ENCODE measurements at regions not wholly inside any gene's neighbourhood (a gene's known extent, or its start where the extent isn't known, plus 50 kb on each side); places are given as distances from the start of the nearest gene placed in this dataset.

DNA sequence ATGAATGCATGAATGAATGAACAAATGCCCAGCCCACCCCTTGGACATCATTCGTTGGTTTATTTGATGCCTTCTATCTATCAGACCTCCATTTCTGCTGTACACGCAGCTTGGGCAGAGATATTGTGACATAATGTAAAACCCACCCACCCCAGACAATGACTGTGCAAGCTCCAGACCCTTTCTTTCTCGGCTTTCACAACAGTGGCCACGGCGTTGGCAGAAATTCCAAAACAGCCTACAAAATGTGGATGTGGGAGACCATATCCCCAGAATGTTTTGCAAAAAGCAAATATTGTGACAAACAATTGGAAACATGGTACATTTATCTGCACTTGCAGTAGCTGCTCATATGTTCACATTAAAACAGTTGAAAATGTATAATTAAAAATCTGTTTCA, 162.0 kb upstream of the MAFB start:
- H3K4me1 Mint-ChIP-seq (ENCODE audit: low read depth): no peaks in the 10 kb centered on the region
- H3K27me3 Mint-ChIP-seq (ENCODE audit: insufficient read depth): no peaks in the 10 kb centered on the region
- intact Hi-C loops (cut with micrococcal nuclease): no loop called here
- H3K4me3 Mint-ChIP-seq: no peak overlapping the region
- H3K27ac Mint-ChIP-seq: no peak overlapping the region
- no peak for DNase-seq (ENCODE audit: low spot score)
- H3K9me3 Mint-ChIP-seq: no peaks in the 10 kb centered on the region
- H3K36me3 Mint-ChIP-seq (ENCODE audit: low read depth): no peaks in the 10 kb centered on the region

GRCh38 chr20:40855269-40855668, 166.2 kb upstream of the MAFB start:
- Mint-ChIP-seq H3K4me3 (no peak overlapping the region), H3K36me3 (ENCODE audit: low read depth) (no peaks in the 10 kb centered on the region), H3K4me1 (ENCODE audit: low read depth) (no peaks in the 10 kb centered on the region), H3K27me3 (ENCODE audit: insufficient read depth) (peaks cover 2% of the 10 kb centered on the region), H3K27ac (no peak overlapping the region), H3K9me3 (no peaks in the 10 kb centered on the region)
- intact Hi-C loops (cut with micrococcal nuclease): no loop called here
- no peak for DNase-seq (ENCODE audit: low spot score)

- Mint-ChIP-seq H3K27me3 (ENCODE audit: insufficient read depth) (peaks cover 2% of the 10 kb centered on the region), H3K9me3 (no peaks in the 10 kb centered on the region), H3K4me1 (ENCODE audit: low read depth) (no peaks in the 10 kb centered on the region), H3K4me3 (no peak overlapping the region), H3K36me3 (ENCODE audit: low read depth) (no peaks in the 10 kb centered on the region), H3K27ac (no peak overlapping the region)
- no peak for DNase-seq (ENCODE audit: low spot score)
- intact Hi-C loops (cut with micrococcal nuclease): no loop called here
Measured at GRCh38 chr20:40856653-40857052, 167.6 kb upstream of the MAFB start.

DNA sequence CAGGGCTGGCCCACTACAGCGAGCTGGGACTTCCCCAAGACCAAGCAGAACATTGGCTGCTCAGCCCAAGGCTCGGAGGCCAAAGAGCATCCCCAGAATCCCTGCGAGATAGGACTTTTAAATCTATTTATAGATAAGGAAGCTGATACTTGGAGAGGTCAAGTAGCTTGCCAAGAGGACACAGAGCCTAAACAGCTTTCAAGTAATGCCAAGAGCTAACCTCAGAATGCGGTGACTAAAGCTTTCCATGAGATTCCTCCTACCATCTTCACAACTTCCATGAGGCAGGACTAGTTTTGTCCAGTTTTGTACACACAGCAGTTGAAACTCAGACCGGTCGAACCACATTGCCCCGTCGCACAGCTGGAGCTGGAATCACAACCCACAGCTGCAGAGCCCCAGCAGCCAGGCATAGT, 168.1 kb upstream of the TOP1 start:
- H3K4me1 Mint-ChIP-seq (ENCODE audit: low read depth): no peaks in the 10 kb centered on the region
- no peak overlapping the region for H3K27ac Mint-ChIP-seq
- H3K27me3 Mint-ChIP-seq (ENCODE audit: insufficient read depth): peaks cover 2% of the 10 kb centered on the region
- no peak overlapping the region for H3K4me3 Mint-ChIP-seq
- H3K36me3 Mint-ChIP-seq (ENCODE audit: low read depth): no peaks in the 10 kb centered on the region
- DNase-seq (ENCODE audit: low spot score): no peak
- no peaks in the 10 kb centered on the region for H3K9me3 Mint-ChIP-seq
- intact Hi-C loops (cut with micrococcal nuclease): no loop called here

- H3K27me3 Mint-ChIP-seq (ENCODE audit: insufficient read depth): peaks cover 2% of the 10 kb centered on the region
- H3K27ac Mint-ChIP-seq: no peak overlapping the region
- no peak overlapping the region for H3K4me3 Mint-ChIP-seq
- H3K36me3 Mint-ChIP-seq (ENCODE audit: low read depth): no peaks in the 10 kb centered on the region
- H3K4me1 Mint-ChIP-seq (ENCODE audit: low read depth): no peaks in the 10 kb centered on the region
- DNase-seq (ENCODE audit: low spot score): no peak
- H3K9me3 Mint-ChIP-seq: no peaks in the 10 kb centered on the region
- intact Hi-C loops (cut with micrococcal nuclease): no loop called here
Measured at GRCh38 chr20:40861427-40862008, 167.1 kb upstream of the TOP1 start.

DNA sequence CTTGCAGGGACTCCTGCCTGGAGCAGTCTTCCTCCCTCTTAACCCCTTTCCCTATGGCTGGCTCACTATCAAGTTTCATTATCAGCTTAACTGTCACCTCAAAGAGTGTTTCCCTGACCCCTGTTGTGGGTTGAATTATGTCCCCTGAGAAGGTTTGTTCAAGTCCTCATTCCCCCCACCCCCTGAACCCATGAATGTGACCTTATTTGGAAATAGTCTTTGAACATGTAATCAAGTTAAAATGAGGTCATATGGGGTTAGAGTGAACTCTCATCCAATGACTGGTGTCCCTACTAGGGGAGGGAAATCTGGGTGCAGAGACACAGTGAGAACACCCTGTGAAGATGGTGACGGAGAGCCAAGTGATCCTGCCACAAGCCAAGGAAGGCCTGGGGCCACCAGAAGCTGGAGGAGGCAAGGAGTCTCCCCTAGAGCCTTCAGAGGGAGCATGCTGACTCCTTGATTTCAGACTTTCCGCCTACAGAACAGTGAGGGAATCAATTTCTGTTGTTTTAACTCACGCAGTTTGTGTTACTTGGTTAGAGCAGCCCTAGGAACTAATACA, 165.2 kb upstream of the TOP1 start:
- no peaks in the 10 kb centered on the region for H3K4me1 Mint-ChIP-seq (ENCODE audit: low read depth)
- H3K27me3 Mint-ChIP-seq (ENCODE audit: insufficient read depth): no peaks in the 10 kb centered on the region
- H3K27ac Mint-ChIP-seq: no peak overlapping the region

DNA sequence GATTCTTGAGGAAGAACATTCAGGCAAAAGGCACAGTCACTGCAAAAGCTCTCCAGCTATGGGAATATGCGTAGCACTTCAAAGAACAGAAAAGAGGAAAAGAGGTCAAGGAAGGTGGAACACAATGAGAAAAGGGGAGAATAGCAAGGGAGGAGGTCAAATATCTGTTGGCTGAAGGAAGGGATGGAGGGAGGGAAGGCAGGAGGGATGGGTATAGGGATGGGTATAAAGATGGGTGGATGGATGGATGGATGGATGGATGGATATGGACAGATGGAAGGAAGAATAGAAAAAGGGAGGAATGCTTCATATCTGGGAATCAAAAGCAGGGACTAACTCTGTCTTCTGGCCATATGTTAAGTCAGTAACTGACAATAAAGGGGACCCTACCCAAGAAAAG, 164.2 kb upstream of the TOP1 start:
- Mint-ChIP-seq H3K27me3 (ENCODE audit: insufficient read depth) (no peaks in the 10 kb centered on the region), H3K36me3 (ENCODE audit: low read depth) (no peaks in the 10 kb centered on the region), H3K27ac (no peak overlapping the region), H3K4me1 (ENCODE audit: low read depth) (no peaks in the 10 kb centered on the region), H3K4me3 (no peak overlapping the region), H3K9me3 (no peaks in the 10 kb centered on the region)
- no peak for DNase-seq (ENCODE audit: low spot score)
- intact Hi-C loops (cut with micrococcal nuclease): no loop called here

More for the DNA sequence above, 165.2 kb upstream of the TOP1 start:
- Mint-ChIP-seq H3K36me3 (ENCODE audit: low read depth) (no peaks in the 10 kb centered on the region), H3K9me3 (no peaks in the 10 kb centered on the region), H3K4me3 (no peak overlapping the region)
- intact Hi-C loops (cut with micrococcal nuclease): no loop called here
- no peak for DNase-seq (ENCODE audit: low spot score)

DNA sequence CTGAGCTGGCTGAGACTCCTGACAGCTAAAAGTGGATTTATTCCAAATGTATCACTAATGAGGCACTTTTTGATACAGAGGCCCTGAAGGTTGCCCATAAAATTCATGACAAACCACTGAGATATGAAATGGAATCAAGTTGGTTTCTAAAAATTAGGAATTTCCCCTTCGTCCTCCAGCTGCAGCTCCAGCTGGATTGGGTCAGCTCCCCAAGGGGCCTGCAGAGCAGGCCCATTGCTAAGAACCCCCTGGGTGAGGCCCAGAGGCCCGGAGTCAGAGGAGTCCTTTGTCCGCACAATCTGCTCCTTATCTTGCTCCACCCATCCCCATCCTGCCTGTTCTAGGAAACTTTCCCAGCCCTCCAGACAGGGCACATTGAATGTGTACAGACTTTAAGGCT, 163.5 kb upstream of the TOP1 start:
- Mint-ChIP-seq H3K27me3 (ENCODE audit: insufficient read depth) (no peaks in the 10 kb centered on the region), H3K4me3 (no peak overlapping the region), H3K36me3 (ENCODE audit: low read depth) (no peaks in the 10 kb centered on the region), H3K4me1 (ENCODE audit: low read depth) (no peaks in the 10 kb centered on the region), H3K27ac (no peak overlapping the region), H3K9me3 (no peaks in the 10 kb centered on the region)
- DNase-seq (ENCODE audit: low spot score): no peak
- intact Hi-C loops (cut with micrococcal nuclease): no loop called here

GRCh38 chr20:40866056-40866455, 162.6 kb upstream of the TOP1 start:
- Mint-ChIP-seq H3K27me3 (ENCODE audit: insufficient read depth) (no peaks in the 10 kb centered on the region), H3K9me3 (no peaks in the 10 kb centered on the region), H3K4me1 (ENCODE audit: low read depth) (no peaks in the 10 kb centered on the region), H3K4me3 (no peak overlapping the region), H3K36me3 (ENCODE audit: low read depth) (no peaks in the 10 kb centered on the region), H3K27ac (no peak overlapping the region)
- intact Hi-C loops (cut with micrococcal nuclease): no loop called here
- no peak for DNase-seq (ENCODE audit: low spot score)

- intact Hi-C loops (cut with micrococcal nuclease): no loop called here
- no peaks in the 10 kb centered on the region for H3K4me1 Mint-ChIP-seq (ENCODE audit: low read depth)
- no peaks in the 10 kb centered on the region for H3K27me3 Mint-ChIP-seq (ENCODE audit: insufficient read depth)
- H3K36me3 Mint-ChIP-seq (ENCODE audit: low read depth): no peaks in the 10 kb centered on the region
- no peak overlapping the region for H3K4me3 Mint-ChIP-seq
- DNase-seq (ENCODE audit: low spot score): no peak
- H3K9me3 Mint-ChIP-seq: no peaks in the 10 kb centered on the region
- no peak overlapping the region for H3K27ac Mint-ChIP-seq
Measured at GRCh38 chr20:40868551-40869217, 159.9 kb upstream of the TOP1 start.

GRCh38 chr20:40869218-40870147, 159.1 kb upstream of the TOP1 start:
- H3K27ac Mint-ChIP-seq: no peak overlapping the region
- no peak overlapping the region for H3K4me3 Mint-ChIP-seq
- no peaks in the 10 kb centered on the region for H3K36me3 Mint-ChIP-seq (ENCODE audit: low read depth)
- no peaks in the 10 kb centered on the region for H3K27me3 Mint-ChIP-seq (ENCODE audit: insufficient read depth)
- H3K9me3 Mint-ChIP-seq: no peaks in the 10 kb centered on the region
- H3K4me1 Mint-ChIP-seq (ENCODE audit: low read depth): no peaks in the 10 kb centered on the region
- DNase-seq (ENCODE audit: low spot score): no peak
- intact Hi-C loops (cut with micrococcal nuclease): no loop called here

DNA sequence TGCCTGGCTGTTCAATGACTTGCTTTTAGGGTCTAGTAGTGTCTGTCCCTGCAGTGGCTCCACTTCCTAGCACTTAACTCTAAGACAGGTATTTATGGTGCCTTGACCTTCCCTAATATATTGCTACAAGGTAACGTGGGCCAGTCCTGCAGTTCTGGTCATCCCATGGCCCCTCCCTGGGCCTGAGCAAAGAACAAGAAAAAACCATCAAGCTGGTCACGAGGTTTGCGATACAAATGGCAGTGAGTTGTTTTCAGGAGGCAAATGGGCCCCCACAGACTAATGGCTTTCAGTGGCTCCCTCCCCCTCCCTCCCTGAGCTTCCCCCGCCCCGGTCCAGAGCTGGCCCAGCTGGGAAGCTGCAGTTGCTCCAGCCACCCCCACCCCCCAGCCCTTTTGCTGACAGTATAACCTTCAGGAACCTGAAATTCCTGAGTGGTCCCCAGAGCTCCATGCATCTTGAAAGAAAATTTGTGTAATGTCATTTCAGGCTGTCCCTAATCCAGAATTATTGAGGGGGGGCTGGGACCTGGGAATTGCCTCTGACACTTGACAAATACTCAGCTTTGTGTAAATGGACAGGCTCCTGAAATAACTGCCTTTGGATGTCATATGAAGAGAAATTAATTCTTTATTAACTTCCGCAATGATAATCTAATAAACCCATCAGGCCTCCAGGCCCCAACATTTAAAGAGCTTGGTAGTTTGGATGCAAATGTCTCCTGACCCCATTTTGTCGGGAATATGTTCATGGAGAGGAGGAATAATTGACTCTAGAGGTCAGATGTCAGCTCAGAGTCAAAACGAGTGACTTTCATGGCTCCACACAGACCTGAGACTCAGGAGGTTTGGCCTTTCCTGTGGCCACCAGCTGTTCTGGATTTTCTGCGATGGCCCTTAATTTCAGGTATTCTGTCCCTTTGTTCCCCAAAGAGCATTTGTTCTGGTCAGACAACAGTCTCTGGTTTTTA, 153.2 kb upstream of the TOP1 start:
- Mint-ChIP-seq H3K27ac (no peak overlapping the region), H3K4me1 (ENCODE audit: low read depth) (peaks cover under 1% of the 10 kb centered on the region), H3K4me3 (no peak overlapping the region), H3K27me3 (ENCODE audit: insufficient read depth) (peaks cover 4% of the 10 kb centered on the region), H3K36me3 (ENCODE audit: low read depth) (peaks cover 2% of the 10 kb centered on the region), H3K9me3 (peaks cover 4% of the 10 kb centered on the region)
- intact Hi-C loops (cut with micrococcal nuclease): no loop called here
- no peak for DNase-seq (ENCODE audit: low spot score)
